ENCODE measurements at regions not wholly inside any gene's neighbourhood (a gene's known extent, or its start where the extent isn't known, plus 50 kb on each side); places are given as distances from the start of the nearest gene placed in this dataset.

GRCh38 chr4:146059151-146059550, 116.4 kb upstream of the LSM6 start:
- H3K27ac Mint-ChIP-seq (ENCODE audit: unreplicated experiment), result no peak overlapping the region
- DNase-seq (ENCODE audit: low read depth) (no peak), FAIRE-seq (no peak)
- Histone ChIP-seq H4K20me1 (ENCODE audit: insufficient read depth, low read length) (no peaks in the 10 kb centered on the region), H3K79me2 (ENCODE audit: insufficient read depth, low read length) (no peaks in the 10 kb centered on the region), H3K4me3 (ENCODE audit: insufficient read depth, low read depth, low read length) (no peak overlapping the region), H3K9me3 (ENCODE audit: insufficient read depth, low read depth, low read length) (no peaks in the 10 kb centered on the region), H3K36me3 (ENCODE audit: insufficient read depth, low read length) (no peaks in the 10 kb centered on the region), H3K9ac (ENCODE audit: low read length) (no peak overlapping the region), H2AFZ (ENCODE audit: low read depth, low read length) (no peak overlapping the region), H3K27me3 (ENCODE audit: insufficient read depth, low read length) (no peaks in the 10 kb centered on the region), H3K27ac (ENCODE audit: low read depth, low read length) (no peak overlapping the region), H3K4me2 (ENCODE audit: low read length) (no peak overlapping the region), H3K4me1 (ENCODE audit: insufficient read depth, low read length) (peaks cover 6% of the 10 kb centered on the region)
- no peaks in the 10 kb centered on the region for H3K36me3 Mint-ChIP-seq (ENCODE audit: low read depth, unreplicated experiment)
- no peak for TF ChIP-seq CTCF (IDR thresholded peaks at IDR 0.05; ENCODE audit: insufficient read depth, low read depth, low read length)
- no peak for TF ChIP-seq EZH2 (IDR thresholded peaks at IDR 0.05; ENCODE audit: insufficient read depth, low read length)
- no peak overlapping the region for H3K4me3 Mint-ChIP-seq (ENCODE audit: unreplicated experiment)
- H3K4me1 Mint-ChIP-seq (ENCODE audit: low read depth, unreplicated experiment), result peaks cover 14% of the 10 kb centered on the region
- peaks cover 4% of the 10 kb centered on the region for H3K27me3 Mint-ChIP-seq (ENCODE audit: low read depth, unreplicated experiment)
- H3K9me3 Mint-ChIP-seq (ENCODE audit: unreplicated experiment), result no peaks in the 10 kb centered on the region

GRCh38 chr4:146058531-146058930, 117.0 kb upstream of the LSM6 start:
- Mint-ChIP-seq H3K4me3 (ENCODE audit: unreplicated experiment) (no peak overlapping the region), H3K4me1 (ENCODE audit: low read depth, unreplicated experiment) (peaks cover 20% of the 10 kb centered on the region), H3K36me3 (ENCODE audit: low read depth, unreplicated experiment) (no peaks in the 10 kb centered on the region), H3K27me3 (ENCODE audit: low read depth, unreplicated experiment) (peaks cover 4% of the 10 kb centered on the region), H3K27ac (ENCODE audit: unreplicated experiment) (no peak overlapping the region), H3K9me3 (ENCODE audit: unreplicated experiment) (no peaks in the 10 kb centered on the region)
- H3K9me3 ChIP-seq (ENCODE audit: insufficient read depth, low read depth, low read length), result no peaks in the 10 kb centered on the region
- H3K4me2 ChIP-seq (ENCODE audit: low read length), result no peak overlapping the region
- FAIRE-seq (no peak), DNase-seq (ENCODE audit: low read depth) (no peak)
- H3K9ac ChIP-seq (ENCODE audit: low read length), result no peak overlapping the region
- no peaks in the 10 kb centered on the region for H4K20me1 ChIP-seq (ENCODE audit: insufficient read depth, low read length)
- no peaks in the 10 kb centered on the region for H3K27me3 ChIP-seq (ENCODE audit: insufficient read depth, low read length)
- H3K79me2 ChIP-seq (ENCODE audit: insufficient read depth, low read length), result no peaks in the 10 kb centered on the region
- peaks cover 11% of the 10 kb centered on the region for H3K4me1 ChIP-seq (ENCODE audit: insufficient read depth, low read length)
- no peak overlapping the region for H3K4me3 ChIP-seq (ENCODE audit: insufficient read depth, low read depth, low read length)
- H3K27ac ChIP-seq (ENCODE audit: low read depth, low read length), result no peak overlapping the region
- TF ChIP-seq EZH2 (IDR thresholded peaks at IDR 0.05; ENCODE audit: insufficient read depth, low read length) (no peak), CTCF (IDR thresholded peaks at IDR 0.05; ENCODE audit: insufficient read depth, low read depth, low read length) (no peak)
- H2AFZ ChIP-seq (ENCODE audit: low read depth, low read length), result no peak overlapping the region
- no peaks in the 10 kb centered on the region for H3K36me3 ChIP-seq (ENCODE audit: insufficient read depth, low read length)

- H2AFZ ChIP-seq (ENCODE audit: low read depth, low read length), result no peak overlapping the region
- Mint-ChIP-seq H3K27ac (ENCODE audit: unreplicated experiment) (no peak overlapping the region), H3K4me1 (ENCODE audit: low read depth, unreplicated experiment) (peaks cover 28% of the 10 kb centered on the region), H3K9me3 (ENCODE audit: unreplicated experiment) (no peaks in the 10 kb centered on the region), H3K27me3 (ENCODE audit: low read depth, unreplicated experiment) (peaks cover 4% of the 10 kb centered on the region), H3K36me3 (ENCODE audit: low read depth, unreplicated experiment) (no peaks in the 10 kb centered on the region), H3K4me3 (ENCODE audit: unreplicated experiment) (no peak overlapping the region)
- no peaks in the 10 kb centered on the region for H4K20me1 ChIP-seq (ENCODE audit: insufficient read depth, low read length)
- no peak overlapping the region for H3K4me3 ChIP-seq (ENCODE audit: insufficient read depth, low read depth, low read length)
- H3K27ac ChIP-seq (ENCODE audit: low read depth, low read length), result no peak overlapping the region
- FAIRE-seq, result no peak
- peaks cover 31% of the 10 kb centered on the region for H3K4me1 ChIP-seq (ENCODE audit: insufficient read depth, low read length)
- DNase-seq (ENCODE audit: low read depth), result no peak
- H3K9ac ChIP-seq (ENCODE audit: low read length), result no peak overlapping the region
- H3K79me2 ChIP-seq (ENCODE audit: insufficient read depth, low read length), result no peaks in the 10 kb centered on the region
- no peaks in the 10 kb centered on the region for H3K27me3 ChIP-seq (ENCODE audit: insufficient read depth, low read length)
- peak overlapping the region; percentile 0 for H3K4me2 ChIP-seq (ENCODE audit: low read length)
- H3K36me3 ChIP-seq (ENCODE audit: insufficient read depth, low read length), result no peaks in the 10 kb centered on the region
- no peaks in the 10 kb centered on the region for H3K9me3 ChIP-seq (ENCODE audit: insufficient read depth, low read depth, low read length)
- TF ChIP-seq CTCF (IDR thresholded peaks at IDR 0.05; ENCODE audit: insufficient read depth, low read depth, low read length) (no peak), EZH2 (IDR thresholded peaks at IDR 0.05; ENCODE audit: insufficient read depth, low read length) (no peak)
These were observed 116.1 kb upstream of the ZNF827 start for GRCh38 chr4:146054676-146055075.
